HG03135 (cell line): ENCODE measurements at regions not wholly inside any gene's neighbourhood (a gene's known extent, or its start where the extent isn't known, plus 50 kb on each side); places are given as distances from the start of the nearest gene placed in this dataset.

ENCODE experiments used
- ATAC-seq: cut with Tn5 transposase; IDR thresholded peaks from one replicate; pipeline ENCODE4 v1.9.1; 2021; ENCODE audit warnings: mild to moderate bottlenecking, moderate library complexity; ENCODE audit not compliant: unreplicated experiment

- ATAC-seq: no peak
Measured at GRCh38 chr1:87506147-87506546, 177.5 kb downstream of the LMO4 start.

GRCh38 chr1:87508247-87508787 lies 179.6 kb downstream of the LMO4 start:
- ATAC-seq: no peak

GRCh38 chr1:87510540-87510939 lies 181.9 kb downstream of the LMO4 start:
- ATAC-seq: no peak

- no peak for ATAC-seq
Measured at GRCh38 chr1:87511449-87511848, 182.8 kb downstream of the LMO4 start.

- no peak for ATAC-seq
Measured at GRCh38 chr1:87512431-87512830, 183.8 kb downstream of the LMO4 start.

- no peak for ATAC-seq
Measured at GRCh38 chr1:87513255-87513654, 184.6 kb downstream of the LMO4 start.

GRCh38 chr1:87513966-87514660 lies 185.4 kb downstream of the LMO4 start:
- ATAC-seq: no peak

- no peak for ATAC-seq
Measured at GRCh38 chr1:87515781-87516180, 187.1 kb downstream of the LMO4 start.

GRCh38 chr1:87518794-87519193 lies 190.1 kb downstream of the LMO4 start:
- ATAC-seq: no peak

GRCh38 chr1:87521452-87521851 lies 192.8 kb downstream of the LMO4 start:
- ATAC-seq: no peak

- no peak for ATAC-seq
Measured at GRCh38 chr1:87523466-87523865, 194.8 kb downstream of the LMO4 start.

GRCh38 chr1:87524021-87524754 lies 195.5 kb downstream of the LMO4 start:
- ATAC-seq: no peak

- ATAC-seq: no peak
Measured at GRCh38 chr1:87528754-87529517, 200.3 kb downstream of the LMO4 start.

- ATAC-seq: no peak
Measured at GRCh38 chr1:87530042-87530807, 201.5 kb downstream of the LMO4 start.

GRCh38 chr1:87535551-87535950 lies 206.9 kb downstream of the LMO4 start:
- ATAC-seq: no peak

GRCh38 chr1:87539147-87539546 lies 210.5 kb downstream of the LMO4 start:
- no peak for ATAC-seq

GRCh38 chr1:87542697-87543096 lies 214.0 kb downstream of the LMO4 start:
- no peak for ATAC-seq

GRCh38 chr1:87549738-87550137 lies 221.1 kb downstream of the LMO4 start:
- no peak for ATAC-seq

- ATAC-seq: no peak
Measured at GRCh38 chr1:87553511-87553910, 224.8 kb downstream of the LMO4 start.

GRCh38 chr1:87555366-87555765 lies 226.7 kb downstream of the LMO4 start:
- no peak for ATAC-seq

- ATAC-seq: no peak
Measured at GRCh38 chr1:87556326-87556725, 227.6 kb downstream of the LMO4 start.
